Embryonic facial prominence (tissue), 1 donor: ENCODE measurements at regions not wholly inside any gene's neighbourhood (a gene's known extent, or its start where the extent isn't known, plus 50 kb on each side); places are given as distances from the start of the nearest gene placed in this dataset.
"Not testable (repeated sequence)": the region's sequence is repeated elsewhere in the genome, so short reads cannot be mapped to it uniquely, and the experiment has no call there.

Experiments used
- DNase-seq: peaks from one replicate; pipeline ENCODE4 v3.0.0-alpha.2; 2016; ENCODE audit errors: extremely low spot score

DNA sequence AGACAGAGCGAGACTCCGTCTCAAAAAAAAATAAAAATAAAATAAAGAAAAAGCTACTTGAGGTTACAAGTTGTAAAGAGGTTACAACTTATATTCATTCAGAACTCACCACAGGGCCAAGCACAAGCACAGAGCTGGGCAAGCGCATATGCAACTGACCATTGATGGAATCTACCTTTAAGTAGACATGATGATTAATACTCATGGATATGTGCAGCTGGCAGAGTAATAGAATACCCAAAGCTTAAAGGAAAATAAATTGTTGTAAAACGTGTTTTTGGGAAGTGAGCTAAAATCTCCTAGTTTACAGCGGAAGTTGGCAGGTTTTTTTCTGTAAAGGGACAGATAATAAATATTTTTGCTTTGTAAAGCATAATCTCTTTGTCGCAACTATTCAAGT is 111.6 kb downstream of the TMEM168 start:
- DNase-seq = no peak

GRCh38 chr7:112689466-112690177 is 100.6 kb downstream of the TMEM168 start:
- not testable (repeated sequence) for DNase-seq

DNA sequence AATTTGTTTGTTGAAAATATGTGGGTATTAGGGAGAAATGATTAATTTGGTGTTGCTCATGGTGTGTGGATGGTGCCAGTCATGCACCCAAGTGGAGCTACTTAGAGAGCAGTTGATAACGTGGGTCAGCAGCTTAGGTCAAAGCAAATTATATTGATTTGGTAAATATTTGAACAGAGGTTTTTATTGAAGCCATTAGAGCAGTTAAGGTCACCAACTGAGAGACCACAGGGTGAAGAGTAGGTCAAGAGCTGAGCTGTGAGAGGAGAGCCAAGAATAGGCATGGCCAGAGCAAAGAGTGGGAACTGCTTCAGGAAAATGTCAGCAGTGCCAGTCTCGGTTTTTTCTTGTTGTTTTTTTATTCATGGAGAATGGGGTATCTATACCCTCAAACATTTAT is 97.9 kb downstream of the TMEM168 start:
- no peak for DNase-seq

DNA sequence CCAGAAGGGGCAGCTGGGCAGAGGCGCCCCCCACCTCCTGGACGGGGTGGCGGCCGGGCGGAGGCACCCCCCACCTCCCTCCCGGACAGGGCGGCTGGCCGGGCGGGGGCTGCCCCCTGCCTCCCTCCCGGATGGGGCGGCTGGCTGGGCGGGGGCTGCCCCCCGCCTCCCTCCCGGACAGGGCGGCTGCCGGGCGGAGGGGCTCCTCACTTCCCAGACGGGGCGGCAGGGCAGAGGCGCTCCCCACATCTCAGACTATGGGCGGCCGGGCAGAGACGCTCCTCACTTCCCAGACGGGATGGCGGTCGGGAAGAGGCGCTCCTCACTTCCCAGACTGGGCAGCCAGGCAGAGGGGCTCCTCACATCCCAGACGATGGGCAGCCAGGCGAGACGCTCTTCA is 93.0 kb downstream of the TMEM168 start:
- not testable (repeated sequence) for DNase-seq

DNA sequence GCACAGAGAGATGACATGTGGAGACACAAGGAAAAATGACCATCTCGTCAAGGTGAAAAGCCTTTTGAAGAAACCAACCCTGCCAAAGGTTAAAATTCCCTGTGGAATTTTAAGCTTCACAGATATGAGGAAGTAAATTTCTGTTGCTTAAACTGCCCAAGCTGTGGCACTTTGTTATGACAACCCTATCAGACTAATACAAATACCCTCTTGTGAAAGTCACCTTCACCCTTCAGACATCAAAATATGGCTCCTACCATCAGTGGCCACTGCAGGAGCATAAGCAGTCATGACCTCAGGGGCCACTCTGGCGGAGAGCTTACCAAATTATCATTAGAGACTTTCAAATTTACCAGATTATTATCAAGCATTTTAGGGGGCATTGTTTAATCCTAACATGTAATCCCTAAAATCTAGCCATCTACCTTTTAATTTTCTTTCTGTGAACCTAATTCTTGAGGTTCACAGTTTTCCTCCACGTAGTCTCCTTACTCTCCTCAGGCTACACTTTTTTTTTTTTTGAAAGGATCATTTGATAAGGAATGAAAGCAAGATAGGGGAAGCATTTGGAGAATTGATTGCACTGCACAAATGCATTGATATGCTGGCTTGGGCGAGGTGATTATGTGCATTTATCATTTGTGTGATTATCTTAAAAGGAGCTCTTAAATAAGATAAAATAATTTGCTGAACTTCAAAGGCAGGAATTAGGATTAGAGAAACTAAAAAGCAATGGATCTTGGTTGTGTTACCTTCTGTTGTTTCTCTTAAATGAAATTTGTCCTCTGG is 90.3 kb downstream of the TMEM168 start:
- DNase-seq = no peak

GRCh38 chr7:112701456-112701855 is 88.7 kb downstream of the TMEM168 start:
- no peak for DNase-seq

DNA sequence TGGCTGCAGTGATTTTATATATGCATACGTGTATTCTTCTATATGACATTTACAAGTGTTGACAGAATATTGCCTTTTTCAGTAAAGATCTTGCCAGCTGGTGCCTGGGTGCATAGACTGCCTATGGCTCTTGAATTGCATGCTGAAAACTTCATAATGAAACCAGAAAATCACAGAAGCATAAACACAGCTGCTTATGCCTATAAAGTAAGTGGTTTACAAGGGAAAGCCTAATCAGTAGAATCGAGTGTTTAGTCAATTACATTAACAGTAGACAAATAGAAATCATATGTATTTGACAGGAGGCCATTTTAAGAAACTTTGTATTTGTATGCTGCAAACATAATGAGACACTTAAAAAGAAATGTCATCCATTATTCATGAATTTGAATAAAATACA is 82.5 kb downstream of the TMEM168 start:
- DNase-seq = peak; percentile 6

DNA sequence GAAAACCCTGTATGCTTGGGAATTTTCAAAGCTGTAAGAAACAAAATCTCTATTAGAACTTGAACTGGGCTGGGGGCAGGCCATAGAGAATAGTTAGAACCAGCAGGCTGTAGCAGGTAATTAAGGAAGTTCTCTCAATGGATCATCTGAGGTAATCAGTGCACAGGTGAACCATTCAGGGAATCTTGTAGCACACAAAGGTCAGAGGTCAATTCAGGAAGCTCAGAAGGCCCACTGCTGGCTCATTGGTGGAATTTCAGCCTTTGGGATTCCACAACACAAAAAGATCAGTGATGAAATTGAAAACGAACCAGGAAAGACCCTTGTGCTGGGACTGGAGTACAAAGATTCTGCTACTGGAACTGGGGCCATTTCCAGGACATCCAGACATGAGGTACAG is 82.0 kb downstream of the TMEM168 start:
- no peak for DNase-seq
